A549 (cell line): ENCODE measurements at regions not wholly inside any gene's neighbourhood (a gene's known extent, or its start where the extent isn't known, plus 50 kb on each side); places are given as distances from the start of the nearest gene placed in this dataset.

Experiments used
- ATAC-seq, 2 experiments: fragments of 200-7000 bp in 1 of 2; fragments of >200 bp in 1 of 2; cut with Nextera tagmentation in 1 of 2; cut with Tn5 transposase in 1 of 2; 3 replicates each; pipeline versions ENCODE4 v1.8.0 to v1.9.1; 2018 to 2020; ENCODE audit warnings: mild to moderate bottlenecking in 1 of 2, moderate library complexity in 1 of 2
- CTCF ChIA-PET: fragments of 300-600 bp; sonication (Branson Sonifier 250); formaldehyde crosslinking; extraction: SDS; loops from one replicate; lab custom pipeline; 2021; ENCODE audit warnings: antibody characterized with exemption, inconsistent platforms; lab: Yijun Ruan, JAX
- POLR2A ChIA-PET: fragments of 350-600 bp; formaldehyde crosslinking; extraction: SDS; loops from one replicate; lab custom pipeline; 2021; ENCODE audit warnings: antibody characterized with exemption, inconsistent platforms; lab: Yijun Ruan, JAX
- DNase-seq, 2 experiments: peaks; one replicate each; pipeline versions ENCODE4 v3.0.0 to v3.0.0-alpha.2; 2011 to 2016; ENCODE audit warnings: low read depth in 1 of 2, low spot score in 1 of 2
- FAIRE-seq: peaks from 2 replicates; lab custom pipeline; 2011; peaks lifted over from hg19 to GRCh38; lab: Jason Lieb, UNC
- H3K27ac ChIP-seq, 2 experiments: fragments of >200 bp; sonication (Bioruptor Twin); formaldehyde crosslinking; 3 replicates each; pipeline ENCODE4 v1.5.1; 2016 to 2017
- H3K4me1 ChIP-seq: fragments of >200 bp; sonication (Bioruptor Twin); formaldehyde crosslinking; 3 replicates; pipeline ENCODE4 v1.6.1; 2016
- H3K4me2 ChIP-seq: fragments of >200 bp; sonication (Bioruptor Twin); formaldehyde crosslinking; 3 replicates; pipeline ENCODE4 v1.6.1; 2016
- H3K4me3 ChIP-seq: fragments of >200 bp; sonication (Bioruptor Twin); formaldehyde crosslinking; 3 replicates; pipeline ENCODE4 v1.5.1; 2016
- H3K9me3 ChIP-seq: fragments of >200 bp; sonication (Bioruptor Twin); formaldehyde crosslinking; 3 replicates; pipeline ENCODE4 v1.6.1; 2016
- CHD2 ChIP-seq: fragments of 150-350 bp; IDR thresholded peaks from 2 replicates; pipeline ENCODE4 v1.6.1; 2014; ENCODE audit warnings: low read length; ENCODE audit not compliant: partially characterized antibody
- CHD4 ChIP-seq: fragments of 200-600 bp; sonication (generic); IDR thresholded peaks from 2 replicates; pipeline ENCODE4 v1.6.1; 2016; ENCODE audit warnings: antibody characterized with exemption, mild to moderate bottlenecking, borderline replicate concordance
- FOXS1 ChIP-seq: fragments of 250-450 bp; sonication (Bioruptor Pico); IDR thresholded peaks from 2 replicates; pipeline ENCODE4 v1.5.0; 2020; ENCODE audit warnings: mild to moderate bottlenecking, moderate library complexity
- HDAC2 ChIP-seq: fragments of 200-600 bp; sonication (generic); IDR thresholded peaks from 2 replicates; pipeline ENCODE4 v1.6.1; 2016
- HOXA7 ChIP-seq: fragments of 250-450 bp; sonication (Bioruptor Pico); IDR thresholded peaks from 2 replicates; pipeline ENCODE4 v1.5.0; 2020; ENCODE audit warnings: mild to moderate bottlenecking, moderate library complexity
- HOXB5 ChIP-seq: fragments of 250-450 bp; sonication (Bioruptor Pico); IDR thresholded peaks from 2 replicates; pipeline ENCODE4 v1.5.0; 2020; ENCODE audit warnings: mild to moderate bottlenecking, moderate library complexity
- JUN ChIP-seq, 2 experiments: fragments of >200 bp; sonication (Bioruptor Twin); formaldehyde crosslinking; IDR thresholded peaks; 2 replicates in 1 of 2; 3 replicates in 1 of 2; pipeline ENCODE4 v1.6.1; 2016 to 2017
- JUNB ChIP-seq: fragments of >200 bp; sonication (Bioruptor Twin); formaldehyde crosslinking; IDR thresholded peaks from 2 replicates; pipeline ENCODE4 v1.6.1; 2016
- NR3C1 ChIP-seq: fragments of >200 bp; sonication (Bioruptor Twin); formaldehyde crosslinking; IDR thresholded peaks from 3 replicates; pipeline ENCODE4 v1.6.1; 2017
- POLR2AphosphoS2 ChIP-seq: conservative IDR thresholded peaks from 2 replicates; pipeline ENCODE4 v1.6.1; 2012; ENCODE audit warnings: low read length, improper control_type of control experiment, inconsistent platforms
- RNF2 ChIP-seq: fragments of 200-600 bp; sonication (generic); IDR thresholded peaks from 2 replicates; pipeline ENCODE4 v1.6.1; 2016; ENCODE audit warnings: low read depth, mild to moderate bottlenecking, antibody characterized with exemption, moderate library complexity, borderline replicate concordance
- SREBF2 ChIP-seq: fragments of 450-650 bp; IDR thresholded peaks from 2 replicates; pipeline ENCODE4 v1.6.1; 2014; ENCODE audit warnings: mild to moderate bottlenecking, moderate library complexity
- ZC3H11A ChIP-seq: fragments of 450-650 bp; IDR thresholded peaks from 2 replicates; pipeline ENCODE4 v1.6.1; 2014; ENCODE audit warnings: antibody characterized with exemption, mild to moderate bottlenecking
- ZFP36 ChIP-seq: fragments of 450-650 bp; IDR thresholded peaks from 2 replicates; pipeline ENCODE4 v1.6.1; 2014; ENCODE audit warnings: borderline replicate concordance; ENCODE audit not compliant: partially characterized antibody
- WGBS: methylation state at CpG from one replicate; pipeline ENCODE4 v1.1.6; 2017; ENCODE audit errors: missing lambda C conversion rate; 5-methylcytosine and 5-hydroxymethylcytosine counted together
- TF ChIP-seq, protein P1 (sequence below): IDR thresholded peaks from 2 replicates; pipeline ENCODE4 v1.6.1; 2012
- TF ChIP-seq, protein P2 (sequence below): IDR thresholded peaks from 2 replicates; pipeline ENCODE4 v1.6.1; 2012
- TF ChIP-seq, protein P3 (sequence below): IDR thresholded peaks from 2 replicates; pipeline ENCODE4 v1.6.1; 2012; ENCODE audit warnings: low read depth, borderline replicate concordance
- TF ChIP-seq, protein P4 (sequence below): fragments of 200-600 bp; sonication (generic); IDR thresholded peaks from 2 replicates; pipeline ENCODE4 v1.6.1; 2016; ENCODE audit warnings: antibody characterized with exemption, mild to moderate bottlenecking, moderate library complexity

DNA sequence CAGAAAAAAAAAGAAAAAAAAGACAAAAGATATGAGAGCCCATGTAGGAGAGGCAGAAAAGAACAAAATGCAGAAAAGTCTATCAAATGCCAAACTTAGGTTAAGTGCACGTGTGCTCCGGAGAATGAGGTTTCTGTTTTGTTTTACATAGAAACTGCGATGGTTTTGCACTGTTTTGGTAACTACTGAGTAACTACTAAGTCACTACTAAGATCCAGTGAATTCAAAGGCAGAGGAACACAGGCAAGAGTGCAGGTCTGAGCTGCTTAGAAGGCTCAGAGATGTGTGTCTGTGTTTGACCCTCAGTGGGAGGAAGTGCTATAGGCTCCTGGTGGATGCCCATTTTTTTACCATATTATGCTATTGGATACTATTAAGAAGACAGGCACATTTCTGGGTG lies 299.3 kb downstream of the NDFIP2 start (continued):
- TF ChIP-seq, protein P1, sequence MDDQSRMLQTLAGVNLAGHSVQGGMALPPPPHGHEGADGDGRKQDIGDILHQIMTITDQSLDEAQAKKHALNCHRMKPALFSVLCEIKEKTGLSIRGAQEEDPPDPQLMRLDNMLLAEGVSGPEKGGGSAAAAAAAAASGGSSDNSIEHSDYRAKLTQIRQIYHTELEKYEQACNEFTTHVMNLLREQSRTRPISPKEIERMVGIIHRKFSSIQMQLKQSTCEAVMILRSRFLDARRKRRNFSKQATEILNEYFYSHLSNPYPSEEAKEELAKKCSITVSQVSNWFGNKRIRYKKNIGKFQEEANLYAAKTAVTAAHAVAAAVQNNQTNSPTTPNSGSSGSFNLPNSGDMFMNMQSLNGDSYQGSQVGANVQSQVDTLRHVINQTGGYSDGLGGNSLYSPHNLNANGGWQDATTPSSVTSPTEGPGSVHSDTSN: no peak
- TF ChIP-seq, all 56 proteins: peak for 0

DNA sequence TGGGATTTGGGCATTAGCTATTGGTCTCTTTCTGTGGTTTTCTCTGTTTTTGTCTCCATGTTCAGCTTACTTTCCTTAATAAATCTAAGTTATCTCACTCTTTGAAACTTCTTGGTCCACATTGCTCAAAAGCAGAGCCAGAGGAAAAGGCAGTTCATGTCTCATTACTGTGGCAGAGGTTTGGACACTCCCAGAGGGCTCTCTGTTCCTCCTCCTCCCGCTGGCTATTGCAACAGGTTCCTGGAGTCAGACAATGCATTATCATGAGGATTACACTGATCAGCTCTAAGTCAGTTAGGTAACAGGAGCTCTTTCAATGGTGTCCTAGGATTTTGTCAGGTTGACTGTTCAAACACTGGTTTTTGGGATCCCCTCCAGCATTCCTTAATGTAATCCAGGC lies 298.8 kb downstream of the NDFIP2 start:
- Histone ChIP-seq H3K4me3 (no peak overlapping the region), H3K9me3 (no peaks in the 10 kb centered on the region), H3K27ac (peak overlapping the region in 1 of 2 experiments; percentile 41; a peak in 1 of 6 replicates), H3K4me1 (peaks cover 20% of the 10 kb centered on the region; the same call in 1 of the 3 replicates), H3K4me2 (peak overlapping the region; percentile 30; the same call in 1 of the 3 replicates)
- TF ChIP-seq CHD2: no peak
- TF ChIP-seq, protein P2, sequence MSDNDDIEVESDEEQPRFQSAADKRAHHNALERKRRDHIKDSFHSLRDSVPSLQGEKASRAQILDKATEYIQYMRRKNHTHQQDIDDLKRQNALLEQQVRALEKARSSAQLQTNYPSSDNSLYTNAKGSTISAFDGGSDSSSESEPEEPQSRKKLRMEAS: no peak
- TF ChIP-seq, protein P3, sequence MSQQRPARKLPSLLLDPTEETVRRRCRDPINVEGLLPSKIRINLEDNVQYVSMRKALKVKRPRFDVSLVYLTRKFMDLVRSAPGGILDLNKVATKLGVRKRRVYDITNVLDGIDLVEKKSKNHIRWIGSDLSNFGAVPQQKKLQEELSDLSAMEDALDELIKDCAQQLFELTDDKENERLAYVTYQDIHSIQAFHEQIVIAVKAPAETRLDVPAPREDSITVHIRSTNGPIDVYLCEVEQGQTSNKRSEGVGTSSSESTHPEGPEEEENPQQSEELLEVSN: no peak
- TF ChIP-seq JUNB: no peak
- no peak for TF ChIP-seq POLR2AphosphoS2
- no peak for TF ChIP-seq RNF2
- TF ChIP-seq HDAC2: no peak
- no peak for TF ChIP-seq ZFP36
- ATAC-seq: peak; percentile 34 to 38; a peak in 2 of 6 replicates
- DNase-seq: no peak
- 62% methylated on average over 1 of the region's 1 CpG for WGBS
- CTCF ChIA-PET: no interaction called here
- POLR2A ChIA-PET: no interaction called here
- FAIRE-seq: no peak

DNA sequence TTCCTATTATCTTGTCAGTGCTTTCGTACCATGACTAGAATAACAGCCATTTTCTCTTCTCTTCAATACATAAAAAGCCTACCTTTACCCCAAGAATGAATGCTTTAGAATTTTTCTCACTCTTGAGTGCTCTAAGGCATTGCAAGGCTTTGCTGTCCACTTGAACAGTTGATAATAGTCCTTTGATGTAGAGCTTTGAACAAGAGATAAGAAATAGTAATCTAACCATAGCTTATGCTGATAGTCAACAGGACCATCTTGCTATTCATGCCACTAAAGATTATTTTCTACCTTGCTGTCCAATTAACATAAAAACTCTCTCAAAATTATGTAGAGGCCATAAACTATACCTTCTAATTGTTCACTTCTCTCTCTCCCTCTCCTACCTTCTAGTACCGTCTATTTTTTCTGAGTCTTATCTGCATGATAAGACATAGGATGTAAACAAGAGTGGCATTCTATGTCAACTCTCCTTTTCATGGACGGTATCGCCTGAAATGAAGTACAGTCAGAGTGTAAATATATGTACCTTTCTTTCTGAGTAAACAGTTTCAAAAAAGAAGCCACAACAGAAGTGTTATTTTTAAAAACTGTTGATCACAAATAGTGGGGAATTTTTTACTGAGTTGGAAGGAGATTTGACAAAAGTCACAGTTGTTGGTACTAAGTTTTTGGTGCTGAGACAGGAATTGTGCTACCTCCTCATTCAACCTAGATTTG lies 297.9 kb downstream of the NDFIP2 start:
- DNase-seq (no peak), ATAC-seq (no peak), FAIRE-seq (no peak)
- ChIA-PET CTCF (interaction anchor here (0.7 kb wide), 1 partner anchor 15 kb away, joined by 3 read pairs; no protein-coding TSS in a partner anchor), POLR2A (no interaction called here)
- Histone ChIP-seq H3K9me3 (no peaks in the 10 kb centered on the region), H3K27ac (no peak overlapping the region), H3K4me3 (no peak overlapping the region), H3K4me2 (no peak overlapping the region), H3K4me1 (peaks cover 20% of the 10 kb centered on the region; the same call in 1 of the 3 replicates)
- 73% methylated on average over 4 of the region's 4 CpGs for WGBS
- TF ChIP-seq NR3C1 (no peak), JUN (IDR thresholded peaks at IDR 0.05) (no peak), CHD4 (no peak), SREBF2 (no peak), HOXA7 (CRISPR knock-in tag) (no peak), FOXS1 (CRISPR knock-in tag) (no peak), POLR2AphosphoS2 (no peak), HOXB5 (CRISPR knock-in tag) (no peak), ZC3H11A (no peak)
- TF ChIP-seq, protein P2: no peak
- TF ChIP-seq, protein P4, sequence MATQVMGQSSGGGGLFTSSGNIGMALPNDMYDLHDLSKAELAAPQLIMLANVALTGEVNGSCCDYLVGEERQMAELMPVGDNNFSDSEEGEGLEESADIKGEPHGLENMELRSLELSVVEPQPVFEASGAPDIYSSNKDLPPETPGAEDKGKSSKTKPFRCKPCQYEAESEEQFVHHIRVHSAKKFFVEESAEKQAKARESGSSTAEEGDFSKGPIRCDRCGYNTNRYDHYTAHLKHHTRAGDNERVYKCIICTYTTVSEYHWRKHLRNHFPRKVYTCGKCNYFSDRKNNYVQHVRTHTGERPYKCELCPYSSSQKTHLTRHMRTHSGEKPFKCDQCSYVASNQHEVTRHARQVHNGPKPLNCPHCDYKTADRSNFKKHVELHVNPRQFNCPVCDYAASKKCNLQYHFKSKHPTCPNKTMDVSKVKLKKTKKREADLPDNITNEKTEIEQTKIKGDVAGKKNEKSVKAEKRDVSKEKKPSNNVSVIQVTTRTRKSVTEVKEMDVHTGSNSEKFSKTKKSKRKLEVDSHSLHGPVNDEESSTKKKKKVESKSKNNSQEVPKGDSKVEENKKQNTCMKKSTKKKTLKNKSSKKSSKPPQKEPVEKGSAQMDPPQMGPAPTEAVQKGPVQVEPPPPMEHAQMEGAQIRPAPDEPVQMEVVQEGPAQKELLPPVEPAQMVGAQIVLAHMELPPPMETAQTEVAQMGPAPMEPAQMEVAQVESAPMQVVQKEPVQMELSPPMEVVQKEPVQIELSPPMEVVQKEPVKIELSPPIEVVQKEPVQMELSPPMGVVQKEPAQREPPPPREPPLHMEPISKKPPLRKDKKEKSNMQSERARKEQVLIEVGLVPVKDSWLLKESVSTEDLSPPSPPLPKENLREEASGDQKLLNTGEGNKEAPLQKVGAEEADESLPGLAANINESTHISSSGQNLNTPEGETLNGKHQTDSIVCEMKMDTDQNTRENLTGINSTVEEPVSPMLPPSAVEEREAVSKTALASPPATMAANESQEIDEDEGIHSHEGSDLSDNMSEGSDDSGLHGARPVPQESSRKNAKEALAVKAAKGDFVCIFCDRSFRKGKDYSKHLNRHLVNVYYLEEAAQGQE: no peak
